ENCODE measurements at regions not wholly inside any gene's neighbourhood (a gene's known extent, or its start where the extent isn't known, plus 50 kb on each side); places are given as distances from the start of the nearest gene placed in this dataset.

GRCh38 chr6:15129887-15130286 lies 116.0 kb upstream of the JARID2 start:
- TF ChIP-seq CTCF (IDR thresholded peaks at IDR 0.05) = no peak
- ATAC-seq (ENCODE audit: low FRiP score) = no peak

GRCh38 chr6:15131234-15131633 lies 114.6 kb upstream of the JARID2 start:
- no peak for ATAC-seq (ENCODE audit: low FRiP score)

More at GRCh38 chr6:15129887-15130286, 116.0 kb upstream of the JARID2 start:
- no peak for DNase-seq (ENCODE audit: low spot score)

GRCh38 chr6:15131651-15132061 lies 114.2 kb upstream of the JARID2 start:
- no peak for DNase-seq (ENCODE audit: low spot score)
- TF ChIP-seq CTCF (IDR thresholded peaks at IDR 0.05) = no peak
- no peak for ATAC-seq (ENCODE audit: low FRiP score)

More at GRCh38 chr6:15131234-15131633, 114.6 kb upstream of the JARID2 start:
- no peak for TF ChIP-seq CTCF (IDR thresholded peaks at IDR 0.05)
- DNase-seq (ENCODE audit: low spot score) = no peak

GRCh38 chr6:15132167-15132566 lies 113.7 kb upstream of the JARID2 start:
- TF ChIP-seq CTCF (IDR thresholded peaks at IDR 0.05) = no peak
- DNase-seq (ENCODE audit: low spot score) (no peak), ATAC-seq (ENCODE audit: low FRiP score) (no peak)

- no peak for TF ChIP-seq CTCF (IDR thresholded peaks at IDR 0.05)
- DNase-seq (ENCODE audit: low spot score) (no peak), ATAC-seq (ENCODE audit: low FRiP score) (peak; percentile 92)
These were observed 112.8 kb upstream of the JARID2 start for GRCh38 chr6:15132854-15133670.

GRCh38 chr6:15137086-15137485 lies 108.8 kb upstream of the JARID2 start:
- DNase-seq (ENCODE audit: low spot score) (no peak), ATAC-seq (ENCODE audit: low FRiP score) (no peak)
- no peak for TF ChIP-seq CTCF (IDR thresholded peaks at IDR 0.05)

- DNase-seq (ENCODE audit: low spot score) (no peak), ATAC-seq (ENCODE audit: low FRiP score) (no peak)
- no peak for TF ChIP-seq CTCF (IDR thresholded peaks at IDR 0.05)
These were observed 102.8 kb upstream of the JARID2 start for GRCh38 chr6:15143086-15143485.

All from omental fat pad (tissue), 3 donors.